ENCODE measurements at regions not wholly inside any gene's neighbourhood (a gene's known extent, or its start where the extent isn't known, plus 50 kb on each side); places are given as distances from the start of the nearest gene placed in this dataset.

DNA sequence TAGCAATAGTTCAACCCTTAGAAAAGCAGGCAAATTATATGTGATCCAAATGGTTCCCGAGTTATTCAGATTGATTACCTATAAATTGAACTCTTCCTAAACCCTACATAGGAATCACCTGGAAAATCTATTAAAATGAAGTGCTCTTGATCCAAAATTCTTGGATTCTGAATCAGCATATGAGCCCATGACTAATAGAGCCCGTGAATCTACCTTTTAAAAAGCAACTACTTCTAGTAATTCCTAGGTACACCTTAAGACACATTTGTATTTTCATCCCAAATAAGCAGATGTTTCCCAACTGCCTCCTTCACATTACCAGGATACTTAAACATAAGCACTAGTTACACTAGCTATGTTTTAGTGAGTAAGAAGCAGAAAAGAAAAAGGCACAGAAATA, 1171.0 kb upstream of the GOT2 start:
- Histone ChIP-seq H4K20me1 (ENCODE audit: insufficient read depth) (no peaks in the 10 kb centered on the region), H3K4me2 (ENCODE audit: low read length) (no peak overlapping the region), H3K27ac (ENCODE audit: low read length) (no peak overlapping the region), H3F3A (ENCODE audit: insufficient read depth, low read length, poor library complexity, severe bottlenecking) (no peaks in the 10 kb centered on the region), H3K9me2 (ENCODE audit: insufficient read depth, low read length) (no peaks in the 10 kb centered on the region), H3K36me3 (ENCODE audit: insufficient read depth, low read length) (no peaks in the 10 kb centered on the region), H2AFZ (ENCODE audit: low read depth, low read length) (no peak overlapping the region), H3K27me3 (ENCODE audit: insufficient read depth, low read depth, low read length) (no peaks in the 10 kb centered on the region), H3K4me3 (ENCODE audit: low read length) (no peak overlapping the region), H3K79me2 (replicated peaks; ENCODE audit: insufficient read depth, low read length) (no peaks in the 10 kb centered on the region), H3K9me3 (ENCODE audit: low read length) (no peaks in the 10 kb centered on the region), H3K9ac (ENCODE audit: low read length) (no peak overlapping the region)
- TF ChIP-seq RAD21 (conservative IDR thresholded peaks at IDR 0.05), result no peak
- no peak for TF ChIP-seq MXI1 (conservative IDR thresholded peaks at IDR 0.05; ENCODE audit: poor library complexity, severe bottlenecking)
- no peak for TF ChIP-seq SMC3 (conservative IDR thresholded peaks at IDR 0.05; ENCODE audit: poor library complexity)
- TF ChIP-seq TAF1 (IDR thresholded peaks at IDR 0.05; ENCODE audit: low read depth), result no peak
- TF ChIP-seq EP300 (conservative IDR thresholded peaks at IDR 0.05; ENCODE audit: poor library complexity, severe bottlenecking), result no peak
- TF ChIP-seq, protein P1, sequence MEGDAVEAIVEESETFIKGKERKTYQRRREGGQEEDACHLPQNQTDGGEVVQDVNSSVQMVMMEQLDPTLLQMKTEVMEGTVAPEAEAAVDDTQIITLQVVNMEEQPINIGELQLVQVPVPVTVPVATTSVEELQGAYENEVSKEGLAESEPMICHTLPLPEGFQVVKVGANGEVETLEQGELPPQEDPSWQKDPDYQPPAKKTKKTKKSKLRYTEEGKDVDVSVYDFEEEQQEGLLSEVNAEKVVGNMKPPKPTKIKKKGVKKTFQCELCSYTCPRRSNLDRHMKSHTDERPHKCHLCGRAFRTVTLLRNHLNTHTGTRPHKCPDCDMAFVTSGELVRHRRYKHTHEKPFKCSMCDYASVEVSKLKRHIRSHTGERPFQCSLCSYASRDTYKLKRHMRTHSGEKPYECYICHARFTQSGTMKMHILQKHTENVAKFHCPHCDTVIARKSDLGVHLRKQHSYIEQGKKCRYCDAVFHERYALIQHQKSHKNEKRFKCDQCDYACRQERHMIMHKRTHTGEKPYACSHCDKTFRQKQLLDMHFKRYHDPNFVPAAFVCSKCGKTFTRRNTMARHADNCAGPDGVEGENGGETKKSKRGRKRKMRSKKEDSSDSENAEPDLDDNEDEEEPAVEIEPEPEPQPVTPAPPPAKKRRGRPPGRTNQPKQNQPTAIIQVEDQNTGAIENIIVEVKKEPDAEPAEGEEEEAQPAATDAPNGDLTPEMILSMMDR (IDR thresholded peaks at IDR 0.05; ENCODE audit: poor library complexity, severe bottlenecking), result no peak
- TF ChIP-seq EZH2 (IDR thresholded peaks at IDR 0.05; ENCODE audit: borderline replicate concordance, insufficient read depth, low read length, poor library complexity, severe bottlenecking), result no peak
- TF ChIP-seq REST (IDR thresholded peaks at IDR 0.05; ENCODE audit: borderline replicate concordance), result no peak
- no peak for TF ChIP-seq POLR2AphosphoS5 (IDR thresholded peaks at IDR 0.05)

- no peaks in the 10 kb centered on the region for H3K9me2 ChIP-seq (ENCODE audit: insufficient read depth, low read length)
- H3K4me3 ChIP-seq (ENCODE audit: low read length), result no peak overlapping the region
- TF ChIP-seq TAF1 (IDR thresholded peaks at IDR 0.05; ENCODE audit: low read depth) (no peak), EZH2 (IDR thresholded peaks at IDR 0.05; ENCODE audit: borderline replicate concordance, insufficient read depth, low read length, poor library complexity, severe bottlenecking) (no peak), RAD21 (conservative IDR thresholded peaks at IDR 0.05) (no peak), MXI1 (conservative IDR thresholded peaks at IDR 0.05; ENCODE audit: poor library complexity, severe bottlenecking) (no peak), EP300 (conservative IDR thresholded peaks at IDR 0.05; ENCODE audit: poor library complexity, severe bottlenecking) (no peak), SMC3 (conservative IDR thresholded peaks at IDR 0.05; ENCODE audit: poor library complexity) (no peak), POLR2AphosphoS5 (IDR thresholded peaks at IDR 0.05) (no peak), REST (IDR thresholded peaks at IDR 0.05; ENCODE audit: borderline replicate concordance) (no peak)
- TF ChIP-seq, protein P1 (IDR thresholded peaks at IDR 0.05; ENCODE audit: poor library complexity, severe bottlenecking), result no peak
- no peaks in the 10 kb centered on the region for H3K27me3 ChIP-seq (ENCODE audit: insufficient read depth, low read depth, low read length)
- H3K36me3 ChIP-seq (ENCODE audit: insufficient read depth, low read length), result no peaks in the 10 kb centered on the region
- H2AFZ ChIP-seq (ENCODE audit: low read depth, low read length), result no peak overlapping the region
- no peak overlapping the region for H3K27ac ChIP-seq (ENCODE audit: low read length)
- no peak overlapping the region for H3K9ac ChIP-seq (ENCODE audit: low read length)
- no peak overlapping the region for H3K4me2 ChIP-seq (ENCODE audit: low read length)
- no peaks in the 10 kb centered on the region for H3K9me3 ChIP-seq (ENCODE audit: low read length)
- no peaks in the 10 kb centered on the region for H3K79me2 ChIP-seq (replicated peaks; ENCODE audit: insufficient read depth, low read length)
- H4K20me1 ChIP-seq (ENCODE audit: insufficient read depth), result no peaks in the 10 kb centered on the region
- H3F3A ChIP-seq (ENCODE audit: insufficient read depth, low read length, poor library complexity, severe bottlenecking), result no peaks in the 10 kb centered on the region
Observed at GRCh38 chr16:59899940-59900339, 1165.8 kb upstream of the GOT2 start.

All from neural cell (in vitro differentiated cells).